Activated B cell treated with CpG ODN at 0.5 μM for 24 hours (primary cell): ENCODE measurements at regions not wholly inside any gene's neighbourhood (a gene's known extent, or its start where the extent isn't known, plus 50 kb on each side); places are given as distances from the start of the nearest gene placed in this dataset.

Source experiments
- ATAC-seq: fragments of 200-7000 bp; cut with Tn5 transposase; one replicate; pipeline ENCODE4 v1.10.0; 2021; ENCODE audit warnings: low read depth, mild to moderate bottlenecking, moderate library complexity
- CTCF ChIA-PET: fragments of 350-600 bp; sonication (Branson Sonifier 250); formaldehyde crosslinking; loops from one replicate; lab custom pipeline; 2021; ENCODE audit warnings: antibody characterized with exemption; lab: Charles Lee
- POLR2A ChIA-PET: fragments of 350-600 bp; sonication (Branson Sonifier 250); formaldehyde crosslinking; loops from one replicate; lab custom pipeline; 2021; ENCODE audit warnings: antibody characterized with exemption; lab: Charles Lee
- DNase-seq: peaks from one replicate; pipeline ENCODE4 v3.0.0; 2022
- H3K27ac Mint-ChIP-seq: one replicate; pipeline ENCODE4 v1.8.0; 2020; ENCODE audit warnings: mixed read lengths
- H3K27me3 Mint-ChIP-seq: one replicate; pipeline ENCODE4 v1.8.0; 2021; ENCODE audit warnings: mixed read lengths
- H3K36me3 Mint-ChIP-seq: one replicate; pipeline ENCODE4 v1.8.0; 2021; ENCODE audit warnings: low read depth, mixed read lengths
- H3K4me1 Mint-ChIP-seq: one replicate; pipeline ENCODE4 v1.8.0; 2021; ENCODE audit warnings: mixed read lengths
- H3K4me3 Mint-ChIP-seq: one replicate; pipeline ENCODE4 v1.8.0; 2020; ENCODE audit warnings: mild to moderate bottlenecking, mixed read lengths
- H3K9me3 Mint-ChIP-seq: one replicate; pipeline ENCODE4 v1.8.0; 2020; ENCODE audit warnings: mixed read lengths
- CTCF ChIP-seq: fragments of 200-600 bp; IDR thresholded peaks from one replicate; pipeline ENCODE4 v1.8.0; 2022; ENCODE audit warnings: antibody characterized with exemption, mild to moderate bottlenecking
- intact Hi-C: fragments of 100-400 bp; cut with micrococcal nuclease; formaldehyde crosslinking; loops from one replicate; pipeline ENCODE4 v1.15.1; 2024

DNA sequence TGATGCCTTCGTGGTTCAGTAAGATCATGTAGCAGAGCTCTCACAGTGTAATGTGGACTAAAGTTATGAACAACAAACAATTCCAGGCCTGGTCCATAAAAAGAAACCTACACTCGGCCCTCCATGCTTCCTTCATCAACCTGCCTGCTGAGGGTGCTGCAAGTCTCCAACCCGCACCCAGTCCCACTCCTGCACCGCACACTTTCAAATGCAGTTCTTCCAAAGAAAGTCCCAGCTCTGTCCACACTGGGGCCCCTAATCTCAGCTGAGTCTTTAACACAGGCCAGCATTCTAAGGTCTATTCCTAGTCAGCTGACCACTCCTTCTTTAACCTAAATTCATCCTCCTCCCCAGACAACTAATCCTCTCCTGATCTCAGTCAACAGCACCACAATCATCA is 71.5 kb upstream of the NR5A2 start:
- ATAC-seq (no peak), DNase-seq (no peak)
- no peak overlapping the region for H3K27ac Mint-ChIP-seq
- peaks cover 15% of the 10 kb centered on the region for H3K27me3 Mint-ChIP-seq
- CTCF ChIA-PET = no interaction called here
- H3K9me3 Mint-ChIP-seq = peaks cover 8% of the 10 kb centered on the region
- H3K36me3 Mint-ChIP-seq = no peaks in the 10 kb centered on the region
- POLR2A ChIA-PET = no interaction called here
- H3K4me3 Mint-ChIP-seq = no peak overlapping the region
- no peak for TF ChIP-seq CTCF
- H3K4me1 Mint-ChIP-seq = no peaks in the 10 kb centered on the region
- intact Hi-C loops = no loop called here

DNA sequence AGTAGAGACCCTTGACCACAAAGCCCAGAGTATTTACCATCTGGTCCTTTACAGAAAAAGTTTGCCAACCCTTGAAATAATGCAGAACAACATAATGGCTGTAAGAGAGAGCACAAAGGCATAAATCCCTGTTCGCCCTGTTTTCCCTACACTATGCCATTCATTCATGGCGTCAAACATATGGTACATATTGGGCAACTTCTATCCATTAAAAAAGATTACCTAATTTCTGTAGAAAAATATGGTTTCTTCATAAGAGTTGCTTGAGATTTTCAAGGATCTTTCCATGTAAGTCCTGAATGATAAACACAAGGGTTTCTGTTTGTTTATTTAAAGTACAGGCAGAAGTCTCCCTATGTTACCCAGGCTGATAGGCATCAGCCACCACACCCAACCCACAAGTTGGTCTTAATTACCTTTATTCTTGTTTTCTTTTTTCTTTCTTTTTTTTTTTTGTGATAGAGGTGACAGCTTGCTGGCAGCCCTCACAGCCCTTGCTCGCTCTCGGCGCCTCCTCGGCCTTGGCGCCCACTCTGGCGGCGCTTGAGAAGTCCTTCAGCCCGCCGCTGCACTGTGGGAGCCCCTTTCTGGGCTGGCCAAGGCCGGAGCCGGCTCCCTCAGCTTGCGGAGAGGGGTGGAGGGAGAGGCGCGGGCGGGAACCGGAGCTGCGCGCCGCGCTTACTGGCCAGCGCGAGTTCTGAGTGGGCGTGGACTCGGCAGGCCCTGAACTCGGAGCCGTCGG is 68.3 kb upstream of the NR5A2 start:
- intact Hi-C loops = no loop called here
- POLR2A ChIA-PET = no interaction called here
- H3K4me1 Mint-ChIP-seq = no peaks in the 10 kb centered on the region
- CTCF ChIA-PET = no interaction called here
- H3K36me3 Mint-ChIP-seq = no peaks in the 10 kb centered on the region
- H3K4me3 Mint-ChIP-seq = no peak overlapping the region
- H3K9me3 Mint-ChIP-seq = peaks cover 8% of the 10 kb centered on the region
- ATAC-seq (no peak), DNase-seq (no peak)
- no peak overlapping the region for H3K27ac Mint-ChIP-seq
- no peak for TF ChIP-seq CTCF
- peaks cover 25% of the 10 kb centered on the region for H3K27me3 Mint-ChIP-seq

- H3K4me1 Mint-ChIP-seq = no peaks in the 10 kb centered on the region
- H3K27ac Mint-ChIP-seq = no peak overlapping the region
- no peaks in the 10 kb centered on the region for H3K36me3 Mint-ChIP-seq
- no peak for DNase-seq
- no peak for TF ChIP-seq CTCF
- intact Hi-C loops = no loop called here
- ChIA-PET POLR2A (no interaction called here), CTCF (no interaction called here)
- ATAC-seq = no peak
- H3K27me3 Mint-ChIP-seq = peaks cover 26% of the 10 kb centered on the region
- no peak overlapping the region for H3K4me3 Mint-ChIP-seq
- H3K9me3 Mint-ChIP-seq = peaks cover 8% of the 10 kb centered on the region
These were observed 67.8 kb upstream of the NR5A2 start for GRCh38 chr1:199959775-199960110.

DNA sequence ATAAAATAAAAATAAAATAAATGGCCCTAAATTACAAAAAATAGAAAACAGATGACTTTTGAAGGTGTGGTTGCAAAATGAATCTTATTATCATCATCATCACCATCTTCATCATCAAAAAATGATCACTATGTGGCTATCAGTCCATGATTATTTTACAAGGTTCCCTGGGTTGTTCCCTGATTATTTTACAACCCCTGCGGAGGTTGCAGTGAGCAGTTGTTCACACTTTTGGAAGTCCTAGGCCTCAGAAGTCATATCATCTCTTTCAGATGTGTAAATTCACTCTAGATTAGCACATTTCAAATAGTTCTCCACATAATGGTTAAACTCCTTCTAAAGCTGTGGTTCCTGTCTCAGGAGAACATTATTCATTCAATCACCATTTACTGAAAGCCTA is 57.4 kb upstream of the NR5A2 start:
- Mint-ChIP-seq H3K27me3 (peaks cover 40% of the 10 kb centered on the region), H3K9me3 (no peaks in the 10 kb centered on the region), H3K27ac (no peak overlapping the region), H3K4me3 (no peak overlapping the region), H3K4me1 (no peaks in the 10 kb centered on the region), H3K36me3 (no peaks in the 10 kb centered on the region)
- DNase-seq = no peak
- no peak for ATAC-seq
- no peak for TF ChIP-seq CTCF
- intact Hi-C loops = no loop called here
- POLR2A ChIA-PET = no interaction called here
- CTCF ChIA-PET = no interaction called here

- ATAC-seq (no peak), DNase-seq (no peak)
- no peaks in the 10 kb centered on the region for H3K36me3 Mint-ChIP-seq
- POLR2A ChIA-PET = no interaction called here
- H3K27ac Mint-ChIP-seq = no peak overlapping the region
- no peaks in the 10 kb centered on the region for H3K9me3 Mint-ChIP-seq
- CTCF ChIA-PET = no interaction called here
- intact Hi-C loops = loop anchor here (5.0 kb wide), 3 partner anchors 34 to 331 kb away; partner anchors contain the start of gene NR5A2
- peaks cover 24% of the 10 kb centered on the region for H3K4me1 Mint-ChIP-seq
- H3K4me3 Mint-ChIP-seq = no peak overlapping the region
- H3K27me3 Mint-ChIP-seq = peaks cover 52% of the 10 kb centered on the region
- TF ChIP-seq CTCF = no peak
These were observed 50.9 kb upstream of the NR5A2 start for GRCh38 chr1:199976496-199977144.
